ENCODE measurements at regions not wholly inside any gene's neighbourhood (a gene's known extent, or its start where the extent isn't known, plus 50 kb on each side); places are given as distances from the start of the nearest gene placed in this dataset.

DNA sequence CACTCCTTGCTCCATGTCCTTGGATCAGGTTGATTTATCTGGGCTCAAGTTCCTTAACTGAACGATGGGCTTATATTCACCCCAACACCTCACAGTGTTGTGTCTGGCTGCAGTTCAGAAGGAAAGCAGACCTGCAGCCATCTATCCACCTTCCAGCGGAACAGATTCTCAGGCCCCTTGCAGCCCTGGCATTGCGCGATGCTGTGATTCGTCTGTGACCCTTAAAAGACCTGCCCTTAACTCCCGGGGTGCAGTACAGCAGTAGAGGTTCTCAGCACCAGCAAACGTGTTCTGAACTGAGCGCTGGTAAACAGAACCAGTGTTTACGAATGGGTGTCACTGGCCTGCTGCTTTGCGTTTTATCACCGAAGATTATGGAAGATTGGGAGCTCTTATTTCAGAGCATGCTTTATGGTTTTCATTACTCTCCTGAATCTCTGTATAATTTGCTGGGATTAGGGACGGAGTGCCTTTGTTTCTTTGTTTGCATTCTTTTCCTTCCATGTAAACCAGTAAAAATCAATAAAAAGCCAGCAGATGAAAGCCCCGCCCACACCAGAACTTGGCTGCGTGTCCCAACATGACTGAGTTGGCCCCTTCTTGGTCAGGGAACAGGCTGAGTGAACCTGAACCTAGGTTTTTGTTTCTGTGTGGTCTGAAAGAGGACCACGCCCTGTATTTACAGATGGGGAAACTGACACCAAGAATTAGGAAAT, 286.7 kb upstream of the CRY1 start:
- H3K27me3 ChIP-seq (ENCODE audit: low read length), result no peaks in the 10 kb centered on the region
- H3K4me2 ChIP-seq (ENCODE audit: low read depth, low read length, poor library complexity, severe bottlenecking), result no peak overlapping the region
- no peaks in the 10 kb centered on the region for H4K20me1 ChIP-seq (ENCODE audit: low read depth, low read length)
- H2AFZ ChIP-seq (ENCODE audit: low read depth, low read length, severe bottlenecking), result no peak overlapping the region
- no peak overlapping the region for H3K27ac ChIP-seq (ENCODE audit: low read depth, low read length)
- no peak for TF ChIP-seq EZH2phosphoT487 (conservative IDR thresholded peaks at IDR 0.05; ENCODE audit: low read length)
- TF ChIP-seq, protein P1, sequence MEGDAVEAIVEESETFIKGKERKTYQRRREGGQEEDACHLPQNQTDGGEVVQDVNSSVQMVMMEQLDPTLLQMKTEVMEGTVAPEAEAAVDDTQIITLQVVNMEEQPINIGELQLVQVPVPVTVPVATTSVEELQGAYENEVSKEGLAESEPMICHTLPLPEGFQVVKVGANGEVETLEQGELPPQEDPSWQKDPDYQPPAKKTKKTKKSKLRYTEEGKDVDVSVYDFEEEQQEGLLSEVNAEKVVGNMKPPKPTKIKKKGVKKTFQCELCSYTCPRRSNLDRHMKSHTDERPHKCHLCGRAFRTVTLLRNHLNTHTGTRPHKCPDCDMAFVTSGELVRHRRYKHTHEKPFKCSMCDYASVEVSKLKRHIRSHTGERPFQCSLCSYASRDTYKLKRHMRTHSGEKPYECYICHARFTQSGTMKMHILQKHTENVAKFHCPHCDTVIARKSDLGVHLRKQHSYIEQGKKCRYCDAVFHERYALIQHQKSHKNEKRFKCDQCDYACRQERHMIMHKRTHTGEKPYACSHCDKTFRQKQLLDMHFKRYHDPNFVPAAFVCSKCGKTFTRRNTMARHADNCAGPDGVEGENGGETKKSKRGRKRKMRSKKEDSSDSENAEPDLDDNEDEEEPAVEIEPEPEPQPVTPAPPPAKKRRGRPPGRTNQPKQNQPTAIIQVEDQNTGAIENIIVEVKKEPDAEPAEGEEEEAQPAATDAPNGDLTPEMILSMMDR (IDR thresholded peaks at IDR 0.05; ENCODE audit: insufficient read depth, low read length, poor library complexity, severe bottlenecking), result no peak
- H3F3A ChIP-seq (ENCODE audit: insufficient read depth), result no peaks in the 10 kb centered on the region
- H3K9me2 ChIP-seq (replicated peaks; ENCODE audit: insufficient read depth, low read length), result no peaks in the 10 kb centered on the region
- no peaks in the 10 kb centered on the region for H3K9me3 ChIP-seq (ENCODE audit: insufficient read depth, low read length)
- H3K36me3 ChIP-seq (ENCODE audit: low read length), result no peaks in the 10 kb centered on the region
- no peak overlapping the region for H3K4me3 ChIP-seq (ENCODE audit: insufficient read depth, low read length, poor library complexity, severe bottlenecking)
- H3K79me2 ChIP-seq (ENCODE audit: insufficient read depth, low read length), result no peaks in the 10 kb centered on the region
- no peak overlapping the region for H3K9ac ChIP-seq (ENCODE audit: low read length)

DNA sequence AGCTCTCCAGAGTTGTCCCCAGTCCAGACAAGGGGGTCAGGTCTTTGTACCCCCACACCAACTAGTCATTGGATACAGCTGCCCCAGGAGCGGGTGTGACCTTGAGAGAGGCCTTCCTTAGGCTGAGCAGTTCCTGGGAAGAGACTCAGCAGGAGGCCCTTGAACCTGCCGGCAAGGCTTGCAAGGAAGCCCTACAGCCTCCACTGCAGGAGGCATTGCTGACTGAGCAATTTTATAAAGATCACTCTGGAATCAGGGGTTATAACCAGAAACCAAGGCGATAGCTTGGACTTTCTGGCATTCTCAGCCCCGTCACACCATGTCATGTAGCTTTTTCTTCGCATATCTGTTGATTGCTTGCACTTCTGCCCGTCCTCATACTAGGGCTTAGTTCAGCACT, 291.3 kb upstream of the CRY1 start:
- H3K79me2 ChIP-seq (ENCODE audit: insufficient read depth, low read length), result no peaks in the 10 kb centered on the region
- no peaks in the 10 kb centered on the region for H3K27me3 ChIP-seq (ENCODE audit: low read length)
- no peak overlapping the region for H3K9ac ChIP-seq (ENCODE audit: low read length)
- no peaks in the 10 kb centered on the region for H3F3A ChIP-seq (ENCODE audit: insufficient read depth)
- no peaks in the 10 kb centered on the region for H3K36me3 ChIP-seq (ENCODE audit: low read length)
- no peak overlapping the region for H3K4me2 ChIP-seq (ENCODE audit: low read depth, low read length, poor library complexity, severe bottlenecking)
- H3K4me3 ChIP-seq (ENCODE audit: insufficient read depth, low read length, poor library complexity, severe bottlenecking), result no peak overlapping the region
- H2AFZ ChIP-seq (ENCODE audit: low read depth, low read length, severe bottlenecking), result no peak overlapping the region
- TF ChIP-seq EZH2phosphoT487 (conservative IDR thresholded peaks at IDR 0.05; ENCODE audit: low read length), result no peak
- TF ChIP-seq, protein P1 (IDR thresholded peaks at IDR 0.05; ENCODE audit: insufficient read depth, low read length, poor library complexity, severe bottlenecking), result no peak
- H3K9me3 ChIP-seq (ENCODE audit: insufficient read depth, low read length), result no peaks in the 10 kb centered on the region
- H3K27ac ChIP-seq (ENCODE audit: low read depth, low read length), result no peak overlapping the region
- no peaks in the 10 kb centered on the region for H4K20me1 ChIP-seq (ENCODE audit: low read depth, low read length)
- H3K9me2 ChIP-seq (replicated peaks; ENCODE audit: insufficient read depth, low read length), result no peaks in the 10 kb centered on the region

DNA sequence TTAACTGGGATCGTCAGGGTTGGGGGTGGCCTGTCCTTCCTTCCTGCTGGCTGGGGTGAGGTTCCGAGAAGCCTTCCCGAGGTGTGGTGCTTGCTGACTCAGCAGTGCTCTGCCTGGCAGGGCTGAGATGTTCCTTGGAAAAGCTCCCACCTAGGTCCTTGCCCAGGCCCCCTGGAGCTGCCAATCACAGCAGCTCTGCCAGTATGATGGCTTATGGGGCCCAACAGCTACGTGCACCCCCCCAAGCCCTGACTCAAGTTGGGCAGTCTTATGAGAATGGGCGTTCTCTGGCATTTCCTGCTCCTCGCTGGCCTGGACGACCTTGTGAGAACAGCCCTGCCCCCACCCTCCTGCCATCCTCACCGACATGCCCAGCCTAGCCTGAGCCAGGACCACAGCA, 292.2 kb upstream of the CRY1 start:
- Histone ChIP-seq H3F3A (ENCODE audit: insufficient read depth) (no peaks in the 10 kb centered on the region), H3K79me2 (ENCODE audit: insufficient read depth, low read length) (no peaks in the 10 kb centered on the region), H4K20me1 (ENCODE audit: low read depth, low read length) (no peaks in the 10 kb centered on the region), H2AFZ (ENCODE audit: low read depth, low read length, severe bottlenecking) (no peak overlapping the region), H3K27ac (ENCODE audit: low read depth, low read length) (no peak overlapping the region), H3K9me3 (ENCODE audit: insufficient read depth, low read length) (no peaks in the 10 kb centered on the region), H3K9ac (ENCODE audit: low read length) (no peak overlapping the region), H3K36me3 (ENCODE audit: low read length) (no peaks in the 10 kb centered on the region), H3K27me3 (ENCODE audit: low read length) (no peaks in the 10 kb centered on the region), H3K4me3 (ENCODE audit: insufficient read depth, low read length, poor library complexity, severe bottlenecking) (no peak overlapping the region), H3K9me2 (replicated peaks; ENCODE audit: insufficient read depth, low read length) (no peaks in the 10 kb centered on the region), H3K4me2 (ENCODE audit: low read depth, low read length, poor library complexity, severe bottlenecking) (no peak overlapping the region)
- TF ChIP-seq EZH2phosphoT487 (conservative IDR thresholded peaks at IDR 0.05; ENCODE audit: low read length), result no peak
- TF ChIP-seq, protein P1 (IDR thresholded peaks at IDR 0.05; ENCODE audit: insufficient read depth, low read length, poor library complexity, severe bottlenecking), result no peak

Data from SU-DHL-6 (cell line).